Activated T-helper 1 cell treated with anti-CD3 and anti-CD28 coated beads, Interleukin-12 subunit alpha, Interleukin-12 subunit beta, Interleukin-2, Interleukin-4 antibody, amounts not matched to agents 30 ng/mL and 10 ng/mL and 1 ng/mL, durations not matched to agents 14 hours and 24 hours and 36 hours (primary cell): ENCODE measurements at regions not wholly inside any gene's neighbourhood (a gene's known extent, or its start where the extent isn't known, plus 50 kb on each side); places are given as distances from the start of the nearest gene placed in this dataset.

ENCODE experiments used
- DNase-seq: peaks from one replicate; pipeline ENCODE4 v3.0.0; 2021; ENCODE audit warnings: low spot score
- H3K27ac Mint-ChIP-seq: one replicate; pipeline ENCODE4 v1.8.0; 2021; ENCODE audit warnings: mild to moderate bottlenecking, mixed read lengths
- H3K27me3 Mint-ChIP-seq: one replicate; pipeline ENCODE4 v1.8.0; 2022; ENCODE audit warnings: mild to moderate bottlenecking, moderate library complexity, mixed read lengths; ENCODE audit not compliant: insufficient read depth
- H3K36me3 Mint-ChIP-seq: one replicate; pipeline ENCODE4 v1.8.0; 2021; ENCODE audit warnings: low read depth, mixed read lengths
- H3K4me1 Mint-ChIP-seq: one replicate; pipeline ENCODE4 v1.8.0; 2021; ENCODE audit warnings: low read depth, mixed read lengths
- H3K4me3 Mint-ChIP-seq: one replicate; pipeline ENCODE4 v1.8.0; 2021; ENCODE audit warnings: mild to moderate bottlenecking, moderate library complexity, mixed read lengths
- H3K9me3 Mint-ChIP-seq: one replicate; pipeline ENCODE4 v1.8.0; 2021; ENCODE audit warnings: mixed read lengths
- intact Hi-C: fragments of 100-400 bp; cut with micrococcal nuclease; formaldehyde crosslinking; loops from one replicate; pipeline ENCODE4 v1.15.1; 2024

- H3K9me3 Mint-ChIP-seq = no peaks in the 10 kb centered on the region
- no peak overlapping the region for H3K4me3 Mint-ChIP-seq
- no peaks in the 10 kb centered on the region for H3K4me1 Mint-ChIP-seq
- no peak overlapping the region for H3K27ac Mint-ChIP-seq
- peaks cover 22% of the 10 kb centered on the region for H3K27me3 Mint-ChIP-seq
- intact Hi-C loops = no loop called here
- no peaks in the 10 kb centered on the region for H3K36me3 Mint-ChIP-seq
- no peak for DNase-seq
These were observed 305.8 kb downstream of the LRFN2 start for GRCh38 chr6:40281402-40281801.

DNA sequence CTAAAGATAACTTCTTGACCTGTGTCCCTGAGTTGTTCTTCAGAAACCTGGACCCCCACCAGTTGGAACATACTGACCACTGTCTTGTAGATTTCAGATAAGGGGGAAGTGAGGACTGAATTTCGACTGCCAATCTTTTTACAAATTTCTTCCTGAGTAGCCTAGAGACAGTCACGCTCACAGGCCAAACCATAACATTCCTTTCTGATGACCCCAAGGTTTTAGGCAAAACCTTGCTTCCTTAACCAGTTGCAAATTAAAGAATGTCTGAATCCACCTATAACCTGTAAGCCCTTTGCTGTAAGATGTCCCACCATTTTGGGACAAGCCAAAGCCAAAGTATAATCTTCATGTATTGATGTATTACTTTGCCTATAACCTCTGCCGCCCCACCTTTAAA lies 306.9 kb downstream of the LRFN2 start:
- intact Hi-C loops = no loop called here
- Mint-ChIP-seq H3K4me3 (no peak overlapping the region), H3K9me3 (no peaks in the 10 kb centered on the region)

DNA sequence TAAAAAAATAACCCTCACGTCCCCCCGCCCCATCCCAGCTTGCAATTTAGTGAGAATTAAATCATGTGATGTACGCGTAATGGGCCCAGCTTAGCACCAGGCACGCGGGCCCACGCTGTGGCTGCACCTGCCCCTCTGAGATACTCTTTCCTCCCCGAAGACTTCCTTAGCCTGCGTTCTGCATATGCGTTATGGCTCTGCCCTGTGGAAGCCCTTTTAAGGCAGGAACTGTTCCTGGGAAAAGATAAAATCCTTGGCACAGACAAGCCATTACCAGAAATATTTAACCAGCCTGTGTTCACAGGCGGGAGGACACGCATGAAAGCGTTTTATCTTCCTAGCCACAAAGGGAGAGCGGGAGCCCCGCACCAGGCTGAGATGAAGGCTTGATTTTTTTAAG lies 311.0 kb downstream of the LRFN2 start:
- H3K4me3 Mint-ChIP-seq = no peak overlapping the region
- no peaks in the 10 kb centered on the region for H3K4me1 Mint-ChIP-seq
- H3K27me3 Mint-ChIP-seq = peaks cover 4% of the 10 kb centered on the region
- intact Hi-C loops = no loop called here
- H3K27ac Mint-ChIP-seq = no peak overlapping the region
- DNase-seq = no peak
- no peaks in the 10 kb centered on the region for H3K9me3 Mint-ChIP-seq
- no peaks in the 10 kb centered on the region for H3K36me3 Mint-ChIP-seq

More for the DNA sequence above, 306.9 kb downstream of the LRFN2 start:
- DNase-seq = no peak
- peaks cover 11% of the 10 kb centered on the region for H3K27me3 Mint-ChIP-seq
- H3K27ac Mint-ChIP-seq = no peak overlapping the region
- no peaks in the 10 kb centered on the region for H3K4me1 Mint-ChIP-seq
- H3K36me3 Mint-ChIP-seq = no peaks in the 10 kb centered on the region

DNA sequence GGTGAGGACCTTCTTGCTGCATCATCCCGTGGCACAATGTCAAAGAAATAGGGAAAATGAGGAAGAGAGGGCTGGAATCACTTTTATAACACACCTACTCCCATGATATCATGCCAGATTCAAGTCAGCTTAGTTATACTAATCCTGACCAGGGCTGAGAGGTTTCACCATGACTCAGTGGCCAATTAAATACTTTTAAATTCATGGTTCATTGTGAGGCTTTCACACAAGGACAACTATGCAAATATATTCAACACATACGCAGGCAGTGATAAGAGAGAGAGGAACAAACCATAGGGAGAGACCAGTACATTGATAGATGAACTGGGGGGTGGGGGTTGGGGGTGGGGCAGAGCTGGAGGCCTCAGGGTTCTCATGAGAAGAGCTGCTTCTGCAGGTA lies 313.1 kb downstream of the LRFN2 start:
- H3K9me3 Mint-ChIP-seq = no peaks in the 10 kb centered on the region
- H3K36me3 Mint-ChIP-seq = no peaks in the 10 kb centered on the region
- no peaks in the 10 kb centered on the region for H3K4me1 Mint-ChIP-seq
- H3K4me3 Mint-ChIP-seq = no peak overlapping the region
- intact Hi-C loops = no loop called here
- H3K27me3 Mint-ChIP-seq = peaks cover 4% of the 10 kb centered on the region
- no peak for DNase-seq
- no peak overlapping the region for H3K27ac Mint-ChIP-seq

- Mint-ChIP-seq H3K36me3 (no peaks in the 10 kb centered on the region), H3K9me3 (no peaks in the 10 kb centered on the region), H3K27ac (no peak overlapping the region), H3K4me3 (no peak overlapping the region), H3K27me3 (peaks cover 4% of the 10 kb centered on the region), H3K4me1 (no peaks in the 10 kb centered on the region)
- DNase-seq = no peak
- intact Hi-C loops = no loop called here
These were observed 318.6 kb downstream of the LRFN2 start for GRCh38 chr6:40268614-40269013.

DNA sequence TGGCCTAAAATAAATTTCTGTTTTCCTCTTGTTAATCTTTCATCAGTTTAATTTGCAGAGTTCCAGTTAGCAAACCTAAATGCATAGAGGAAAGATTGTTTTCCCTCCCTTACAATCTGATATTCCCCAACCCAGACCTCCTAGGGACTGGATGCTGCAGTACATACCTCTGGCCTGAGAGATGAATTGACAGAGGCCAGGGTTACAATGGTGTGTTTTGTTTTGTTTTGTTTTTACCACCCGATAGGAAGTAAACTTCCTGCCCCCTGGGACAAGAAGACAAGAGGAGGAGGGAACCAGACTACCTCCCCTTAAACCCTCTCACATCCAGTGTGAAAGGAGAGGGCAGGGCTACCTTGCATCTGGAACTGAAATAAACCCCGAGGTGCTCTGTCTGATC lies 319.0 kb downstream of the LRFN2 start:
- Mint-ChIP-seq H3K4me1 (no peaks in the 10 kb centered on the region), H3K36me3 (no peaks in the 10 kb centered on the region), H3K9me3 (no peaks in the 10 kb centered on the region), H3K27me3 (peaks cover 4% of the 10 kb centered on the region), H3K27ac (no peak overlapping the region), H3K4me3 (no peak overlapping the region)
- no peak for DNase-seq
- intact Hi-C loops = no loop called here

GRCh38 chr6:40265615-40266014 lies 321.5 kb downstream of the LRFN2 start:
- H3K27ac Mint-ChIP-seq = no peak overlapping the region
- DNase-seq = no peak
- H3K27me3 Mint-ChIP-seq = peaks cover 9% of the 10 kb centered on the region
- H3K4me1 Mint-ChIP-seq = no peaks in the 10 kb centered on the region
- intact Hi-C loops = no loop called here
- no peaks in the 10 kb centered on the region for H3K36me3 Mint-ChIP-seq
- H3K4me3 Mint-ChIP-seq = no peak overlapping the region
- no peaks in the 10 kb centered on the region for H3K9me3 Mint-ChIP-seq

GRCh38 chr6:40263970-40264369 lies 323.2 kb downstream of the LRFN2 start:
- Mint-ChIP-seq H3K27me3 (peaks cover 9% of the 10 kb centered on the region), H3K27ac (no peak overlapping the region), H3K36me3 (no peaks in the 10 kb centered on the region), H3K9me3 (no peaks in the 10 kb centered on the region), H3K4me1 (no peaks in the 10 kb centered on the region), H3K4me3 (no peak overlapping the region)
- no peak for DNase-seq
- intact Hi-C loops = no loop called here

DNA sequence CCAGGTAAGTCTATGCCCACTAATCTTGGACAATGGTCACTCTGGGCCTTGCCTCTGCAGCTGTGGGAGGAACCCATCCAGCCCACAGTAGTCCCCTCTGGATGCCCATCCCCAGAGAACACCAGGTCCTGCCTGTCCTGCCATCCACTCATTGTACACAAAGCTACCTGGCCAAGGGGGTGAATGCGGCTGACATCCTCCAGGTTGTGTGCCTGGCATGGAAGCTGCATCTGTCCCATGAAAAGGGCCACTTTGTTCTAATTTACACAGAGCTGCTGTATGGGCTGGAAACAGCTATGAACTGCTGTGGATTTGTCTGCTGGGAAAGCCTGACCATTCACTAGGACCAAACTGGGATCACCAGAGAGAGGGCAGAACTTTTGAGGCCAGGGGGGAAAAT lies 324.8 kb downstream of the LRFN2 start:
- no peak overlapping the region for H3K27ac Mint-ChIP-seq
- H3K4me3 Mint-ChIP-seq = no peak overlapping the region
- H3K36me3 Mint-ChIP-seq = no peaks in the 10 kb centered on the region
- H3K9me3 Mint-ChIP-seq = no peaks in the 10 kb centered on the region
- H3K4me1 Mint-ChIP-seq = no peaks in the 10 kb centered on the region
- intact Hi-C loops = no loop called here
- no peak for DNase-seq
- H3K27me3 Mint-ChIP-seq = peaks cover 10% of the 10 kb centered on the region

GRCh38 chr6:40258531-40258930 lies 324.3 kb upstream of the MOCS1 start:
- intact Hi-C loops = no loop called here
- no peak for DNase-seq
- H3K4me1 Mint-ChIP-seq = no peaks in the 10 kb centered on the region
- peaks cover 11% of the 10 kb centered on the region for H3K27me3 Mint-ChIP-seq
- no peaks in the 10 kb centered on the region for H3K36me3 Mint-ChIP-seq
- H3K9me3 Mint-ChIP-seq = no peaks in the 10 kb centered on the region
- no peak overlapping the region for H3K4me3 Mint-ChIP-seq
- no peak overlapping the region for H3K27ac Mint-ChIP-seq

- DNase-seq = no peak
- Mint-ChIP-seq H3K4me1 (no peaks in the 10 kb centered on the region), H3K36me3 (no peaks in the 10 kb centered on the region)
These were observed 322.6 kb upstream of the MOCS1 start for GRCh38 chr6:40256831-40257230.

GRCh38 chr6:40256224-40256623 lies 322.0 kb upstream of the MOCS1 start:
- Mint-ChIP-seq H3K4me3 (no peak overlapping the region), H3K36me3 (no peaks in the 10 kb centered on the region), H3K27ac (no peak overlapping the region), H3K9me3 (no peaks in the 10 kb centered on the region), H3K27me3 (peaks cover 12% of the 10 kb centered on the region), H3K4me1 (no peaks in the 10 kb centered on the region)
- DNase-seq = no peak
- intact Hi-C loops = no loop called here

More at GRCh38 chr6:40256831-40257230, 322.6 kb upstream of the MOCS1 start:
- Mint-ChIP-seq H3K9me3 (no peaks in the 10 kb centered on the region), H3K27me3 (peaks cover 11% of the 10 kb centered on the region), H3K27ac (no peak overlapping the region), H3K4me3 (no peak overlapping the region)
- intact Hi-C loops = no loop called here

DNA sequence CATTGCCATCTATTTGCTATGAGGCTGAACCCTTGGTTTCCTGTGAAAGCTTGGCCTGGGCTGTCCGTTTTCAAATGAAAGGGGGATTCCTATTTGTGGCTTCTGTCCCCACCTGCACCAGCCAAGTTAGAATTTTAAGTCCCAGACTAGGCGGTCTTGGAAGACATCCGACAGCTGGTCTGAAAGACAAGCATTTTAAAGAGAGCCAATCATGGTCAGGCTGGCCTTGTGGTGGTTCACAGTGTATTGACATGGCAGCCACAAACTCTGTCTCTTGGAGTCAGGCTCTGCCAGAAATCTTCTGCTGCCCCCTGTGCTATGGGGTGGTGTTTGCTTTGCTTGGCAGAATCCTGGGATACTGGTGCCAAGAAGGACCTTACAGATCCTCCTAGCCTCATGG lies 319.2 kb upstream of the MOCS1 start:
- H3K4me1 Mint-ChIP-seq = no peaks in the 10 kb centered on the region
- peaks cover 5% of the 10 kb centered on the region for H3K27me3 Mint-ChIP-seq
- no peaks in the 10 kb centered on the region for H3K9me3 Mint-ChIP-seq
- no peaks in the 10 kb centered on the region for H3K36me3 Mint-ChIP-seq
- intact Hi-C loops = no loop called here
- no peak for DNase-seq
- H3K27ac Mint-ChIP-seq = no peak overlapping the region
- H3K4me3 Mint-ChIP-seq = no peak overlapping the region

GRCh38 chr6:40252531-40253258 lies 318.4 kb upstream of the MOCS1 start:
- H3K36me3 Mint-ChIP-seq = no peaks in the 10 kb centered on the region
- no peaks in the 10 kb centered on the region for H3K9me3 Mint-ChIP-seq
- peaks cover 5% of the 10 kb centered on the region for H3K27me3 Mint-ChIP-seq
- intact Hi-C loops = no loop called here
- H3K4me3 Mint-ChIP-seq = no peak overlapping the region
- DNase-seq = no peak
- H3K4me1 Mint-ChIP-seq = no peaks in the 10 kb centered on the region
- no peak overlapping the region for H3K27ac Mint-ChIP-seq
